ENCODE measurements at regions not wholly inside any gene's neighbourhood (a gene's known extent, or its start where the extent isn't known, plus 50 kb on each side); places are given as distances from the start of the nearest gene placed in this dataset.
A peak's percentile ranks its signal among the peaks of the same experiment; 100 is the strongest.

- no peak for DNase-seq
Observed at GRCh38 chr3:104530934-104531333, 835.8 kb upstream of the ALCAM start.

- DNase-seq: no peak
Observed at GRCh38 chr3:104536715-104537114, 830.0 kb upstream of the ALCAM start.

DNA sequence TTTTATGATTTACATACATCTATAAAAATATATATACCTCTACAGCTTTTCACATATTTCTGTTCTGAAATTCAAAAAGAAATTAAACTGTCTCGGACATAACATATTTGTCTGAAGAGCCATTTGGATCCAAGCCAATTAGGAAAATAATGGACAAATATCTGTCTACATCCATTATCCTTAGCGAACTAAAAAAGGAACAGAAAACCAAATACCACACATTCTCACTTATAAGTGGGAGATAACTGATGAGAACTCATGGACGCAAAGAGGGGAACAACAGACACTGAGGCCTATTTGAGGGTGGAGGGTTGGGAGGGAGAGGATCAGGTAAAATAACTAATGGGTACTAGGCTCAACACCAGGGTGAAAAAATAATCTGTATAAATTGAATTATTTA is 829.4 kb upstream of the ALCAM start:
- DNase-seq: no peak

GRCh38 chr3:104546301-104546700 is 820.4 kb upstream of the ALCAM start:
- no peak for DNase-seq

- no peak for DNase-seq
Observed at GRCh38 chr3:104547031-104547430, 819.7 kb upstream of the ALCAM start.

DNA sequence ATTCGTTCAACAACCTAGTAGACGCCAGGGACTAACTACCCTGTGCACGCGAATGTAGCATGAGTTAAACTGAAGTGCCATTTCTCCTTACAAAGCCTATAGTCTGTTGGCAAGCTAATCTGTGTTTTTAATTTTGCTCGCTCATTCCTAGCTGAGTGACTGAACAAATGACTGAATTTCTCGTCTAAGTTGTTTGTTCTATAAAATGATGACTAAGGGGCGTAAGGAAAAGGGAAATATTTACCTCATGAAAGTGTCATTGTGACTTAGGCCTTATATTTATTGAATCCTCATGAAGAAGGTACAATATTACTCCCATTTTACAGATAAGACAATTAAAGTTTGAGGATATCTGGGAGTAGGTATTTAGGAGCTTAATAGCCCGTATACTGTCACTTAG is 818.3 kb upstream of the ALCAM start:
- no peak for DNase-seq

DNA sequence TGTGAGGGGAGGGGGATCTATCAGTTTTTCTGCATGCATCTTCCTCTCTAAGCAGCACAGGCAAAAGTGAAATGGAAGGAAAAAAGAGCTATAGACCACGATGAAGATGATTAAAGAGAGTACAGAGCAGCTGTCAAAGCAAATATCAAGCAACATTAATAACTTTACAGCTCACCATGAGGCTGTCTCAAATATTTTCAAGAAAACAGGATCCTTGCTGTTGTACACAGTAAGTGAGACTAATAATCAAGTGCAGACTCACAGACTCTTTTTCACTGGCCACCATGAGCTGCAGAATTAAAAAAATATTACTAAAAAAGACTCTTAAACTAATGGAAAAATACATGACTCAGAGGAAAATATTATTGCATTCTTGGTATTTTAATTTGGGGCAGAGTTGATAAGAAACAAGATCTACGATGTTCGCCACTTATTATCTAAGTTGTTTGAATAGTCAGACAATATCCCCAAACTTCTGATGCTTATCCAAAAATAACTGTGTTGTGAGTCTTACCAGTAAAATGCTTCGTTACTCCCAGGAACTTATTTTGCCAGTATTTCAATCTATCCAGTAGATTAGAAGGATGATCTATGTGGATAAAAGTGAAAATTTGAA is 817.5 kb upstream of the ALCAM start:
- DNase-seq: no peak

DNA sequence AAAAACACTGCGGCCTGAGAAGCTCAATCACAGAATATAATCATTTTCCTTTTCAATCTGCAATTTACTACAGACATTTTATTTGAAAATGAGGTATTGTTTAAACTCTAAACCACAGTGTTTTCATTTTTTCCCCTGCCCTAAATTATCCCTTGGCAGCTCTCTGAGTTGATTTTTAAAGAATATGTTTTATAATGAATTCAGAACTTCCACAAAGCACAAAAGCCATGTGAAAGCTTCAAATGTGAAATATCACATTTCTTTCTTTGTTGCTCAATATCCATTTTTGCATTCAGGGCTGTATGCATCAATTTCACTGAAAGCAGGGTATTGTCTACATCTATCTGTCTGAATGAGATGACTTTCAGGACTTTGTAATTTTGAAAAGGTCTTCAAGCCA is 813.6 kb upstream of the ALCAM start:
- no peak for DNase-seq

- DNase-seq: no peak
Observed at GRCh38 chr3:104554425-104554824, 812.3 kb upstream of the ALCAM start.

DNA sequence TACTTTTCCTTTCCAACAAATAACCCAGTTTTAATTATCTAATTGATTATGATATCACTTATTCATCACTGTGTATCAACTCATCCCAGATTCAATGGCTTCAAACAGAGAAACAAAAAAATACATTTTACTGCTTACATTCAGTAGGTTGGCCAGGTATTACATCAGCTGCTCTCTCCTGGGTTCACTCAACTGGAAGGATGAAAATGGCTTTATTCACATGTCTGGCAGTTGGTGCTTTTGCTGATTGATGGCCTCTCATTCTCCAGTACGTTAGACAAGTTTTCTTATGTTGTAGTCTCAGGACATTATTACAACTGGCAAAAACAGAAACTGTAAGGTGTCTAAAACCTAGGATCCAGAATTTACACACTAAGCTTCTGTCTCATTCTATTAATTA is 811.0 kb upstream of the ALCAM start:
- no peak for DNase-seq

DNA sequence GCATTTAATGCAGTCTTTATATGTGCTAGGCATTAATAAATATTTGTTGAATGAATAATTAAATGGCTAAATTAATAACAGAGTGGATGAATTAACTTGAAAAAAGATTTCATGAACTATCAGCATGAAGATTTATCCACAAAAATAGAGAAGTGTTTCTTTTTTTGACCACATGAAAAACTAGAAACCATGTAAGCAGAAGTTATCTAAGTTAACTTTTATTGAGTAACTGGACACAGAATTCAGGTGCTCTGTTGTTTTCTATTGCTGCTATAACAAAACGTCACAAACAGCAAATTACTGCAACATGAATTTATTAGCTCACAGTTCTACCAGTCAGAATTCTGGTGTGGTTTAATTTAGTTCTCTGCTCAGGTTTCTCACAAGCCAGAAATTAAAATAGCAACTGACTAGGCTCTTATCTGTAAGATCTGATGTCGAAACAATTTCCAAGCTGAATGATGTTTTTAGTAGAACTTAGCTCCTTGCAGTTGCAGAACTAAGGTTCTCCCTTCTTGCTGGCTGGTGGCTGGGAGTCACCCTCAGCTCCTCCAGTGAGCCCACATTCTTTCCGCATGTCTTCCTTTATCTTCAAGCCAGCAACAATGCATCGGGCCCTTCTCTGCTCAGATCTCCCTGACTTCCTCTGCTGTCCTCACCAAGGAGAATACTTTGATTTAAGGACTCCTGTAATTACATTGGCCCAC is 810.2 kb upstream of the ALCAM start:
- no peak for DNase-seq

DNA sequence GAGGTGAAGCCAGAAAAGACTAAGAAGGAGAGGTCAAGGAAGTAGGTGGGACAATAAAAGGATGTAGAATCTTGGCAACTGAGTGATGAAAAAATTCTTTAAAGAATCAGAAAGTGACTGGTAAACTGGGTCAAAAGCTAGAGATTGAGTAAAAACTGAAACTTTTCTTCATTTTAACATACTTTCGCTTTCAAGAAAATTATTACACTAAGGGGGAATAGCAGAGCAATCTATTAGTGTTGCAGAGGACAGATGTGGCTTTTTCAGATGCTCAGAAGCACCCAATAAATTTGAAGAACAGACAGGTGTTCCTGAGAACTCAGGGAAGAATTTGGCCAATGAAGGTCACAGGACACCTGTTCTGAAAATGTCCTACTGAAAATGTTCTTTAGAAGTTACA is 805.4 kb upstream of the ALCAM start:
- DNase-seq: no peak

GRCh38 chr3:104564045-104564643 is 802.6 kb upstream of the ALCAM start:
- DNase-seq: peak in 4 of 5 donors; percentile 22 to 60 (median 36)

DNA sequence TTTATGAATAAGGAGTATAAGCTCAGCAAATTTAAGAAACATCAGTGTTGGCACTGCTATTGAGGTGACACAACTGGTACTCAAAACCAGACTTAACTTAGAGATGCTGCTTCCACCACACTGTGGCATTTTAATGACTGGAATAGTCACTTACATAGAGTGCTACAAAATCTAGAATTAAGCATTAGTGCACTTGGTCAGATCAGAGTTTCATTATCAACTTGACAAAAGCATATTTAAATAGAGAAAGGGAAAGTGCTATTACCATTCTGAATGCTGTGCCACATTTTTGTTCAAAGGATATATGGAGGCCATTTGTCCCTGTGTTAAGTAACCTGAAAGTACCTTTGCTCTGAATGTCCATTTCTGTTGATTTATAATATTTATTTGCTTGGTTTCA is 800.7 kb upstream of the ALCAM start:
- DNase-seq: no peak

GRCh38 chr3:104575634-104576033 is 791.1 kb upstream of the ALCAM start:
- no peak for DNase-seq

DNA sequence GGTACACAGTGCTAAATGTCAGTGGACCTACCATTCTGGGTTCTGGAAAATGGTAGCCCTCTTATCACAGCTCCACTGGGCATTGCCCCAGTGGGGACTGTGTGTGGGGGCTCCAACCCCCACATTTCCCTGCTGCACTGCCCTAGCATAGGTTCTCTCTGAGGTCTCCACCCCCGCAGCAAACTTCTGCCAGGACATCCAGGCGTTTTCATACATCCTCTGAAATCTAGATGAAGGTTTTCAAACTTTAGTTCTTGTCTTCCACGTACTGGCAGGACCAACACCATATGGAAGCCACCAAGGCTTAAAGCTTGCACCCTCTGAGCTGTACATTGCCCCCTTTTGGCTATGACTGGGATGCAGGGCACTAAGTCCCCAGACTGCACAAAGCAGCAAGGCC is 788.2 kb upstream of the ALCAM start:
- no peak for DNase-seq

DNA sequence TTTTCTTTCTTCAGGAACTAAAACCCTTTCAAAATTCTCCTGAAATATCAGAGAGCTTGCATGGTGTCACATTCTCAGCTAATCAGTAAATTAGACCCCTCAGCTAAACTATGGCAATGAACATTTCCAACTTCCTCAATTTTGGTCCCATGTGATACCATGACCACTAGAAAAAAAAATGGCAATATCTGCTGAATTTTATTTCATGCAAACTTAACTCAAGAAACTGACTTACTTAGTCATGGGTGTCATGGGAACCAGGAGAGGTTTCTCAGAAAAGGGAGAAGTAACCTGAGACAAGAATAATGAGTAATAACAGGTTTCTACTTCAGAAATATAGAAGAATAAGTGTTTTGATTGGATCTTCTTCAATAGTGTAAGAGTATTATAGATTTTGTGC is 784.6 kb upstream of the ALCAM start:
- DNase-seq: no peak

- DNase-seq: no peak
Observed at GRCh38 chr3:104584682-104585081, 782.0 kb upstream of the ALCAM start.

- DNase-seq: no peak
Observed at GRCh38 chr3:104586344-104586743, 780.4 kb upstream of the ALCAM start.

- DNase-seq: no peak
Observed at GRCh38 chr3:104588442-104588841, 778.3 kb upstream of the ALCAM start.

- DNase-seq: no peak
Observed at GRCh38 chr3:104591776-104592175, 774.9 kb upstream of the ALCAM start.

DNA sequence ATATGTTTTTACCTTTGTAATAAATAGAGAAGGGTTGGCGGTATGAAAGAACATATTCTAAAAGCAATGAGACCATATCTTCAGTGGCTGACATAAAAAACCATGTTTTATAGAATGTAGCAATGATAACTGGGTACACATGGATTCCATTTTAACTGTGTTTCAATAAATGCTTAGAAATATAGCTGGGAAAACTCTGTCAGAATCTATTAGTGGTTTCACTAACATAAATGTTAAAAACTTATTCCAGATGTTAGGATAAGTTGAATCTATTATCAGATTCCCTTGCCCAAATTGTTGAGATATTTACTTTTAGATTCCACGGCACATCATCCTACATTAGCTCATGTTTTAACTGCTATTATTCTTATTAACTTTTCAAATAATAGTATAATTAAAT is 772.2 kb upstream of the ALCAM start:
- DNase-seq: no peak

DNA sequence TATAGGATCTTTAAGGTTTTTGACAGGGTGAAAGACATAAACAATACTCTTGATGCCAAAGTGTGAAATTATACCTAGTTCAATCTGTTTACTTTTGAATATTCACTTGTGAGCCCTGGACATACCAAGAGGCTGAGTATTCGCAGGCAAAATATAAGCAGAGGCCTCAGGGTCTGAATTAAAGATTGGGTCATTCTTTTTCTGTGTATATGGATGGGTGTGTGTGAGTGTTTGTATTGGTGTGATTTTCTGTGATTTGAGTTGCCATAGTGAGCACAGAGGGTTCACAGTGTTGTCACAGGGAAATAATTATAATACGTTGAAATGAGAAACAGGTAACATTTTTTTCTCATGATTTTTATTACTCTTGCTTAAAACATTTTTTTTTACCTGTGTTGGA is 770.7 kb upstream of the ALCAM start:
- no peak for DNase-seq

- peak in 1 of 5 donors; percentile 16 for DNase-seq
Observed at GRCh38 chr3:104596551-104596950, 770.2 kb upstream of the ALCAM start.

Measured in T-helper 1 cell (primary cell).